HCT116 (cell line): ENCODE measurements at regions not wholly inside any gene's neighbourhood (a gene's known extent, or its start where the extent isn't known, plus 50 kb on each side); places are given as distances from the start of the nearest gene placed in this dataset.

Experiments
- ATAC-seq: fragments of 200-7000 bp; cut with Tn5 transposase; 2 replicates; pipeline ENCODE4 v1.9.1; 2020; ENCODE audit warnings: mild to moderate bottlenecking, moderate library complexity
- BruUV-seq: library from RNA; stranded (reverse); fragments of 400-500 nt; replicated peaks from 2 replicates; lab custom pipeline; 2021; lab: Mats Ljungman, UMichigan
- CTCF ChIA-PET: fragments of 300-600 bp; sonication (Branson Sonifier 250); formaldehyde crosslinking; loops from one replicate; lab custom pipeline; 2021; ENCODE audit warnings: antibody characterized with exemption; lab: Charles Lee
- POLR2A ChIA-PET: fragments of 300-600, 350-600 bp; sonication (Branson Sonifier 250); formaldehyde crosslinking; loops from one replicate; lab custom pipeline; 2021; ENCODE audit warnings: antibody characterized with exemption; lab: Charles Lee
- RAD21 ChIA-PET, 2 experiments: fragments of 300-600 bp; sonication (Branson Sonifier 250); formaldehyde crosslinking; loops; one replicate each; lab custom pipeline; 2023; ENCODE audit warnings: low total read pairs in 2 of 2; ENCODE audit not compliant: uncharacterized antibody in 2 of 2, unreplicated experiment in 2 of 2, low non-redundant PET in 1 of 2; lab: Charles Lee
- DNase-seq: peaks from one replicate; pipeline ENCODE4 v3.0.0-alpha.2; 2010; ENCODE audit warnings: low read depth, low spot score
- H2AFZ ChIP-seq: fragments of 200-600 bp; shearing (Covaris generic), sonication (generic); 2 replicates; pipeline ENCODE4 v1.6.1; 2017; ENCODE audit warnings: low read depth, mixed run types, mixed read lengths, antibody characterized with exemption, low read length; ENCODE audit not compliant: poor library complexity, severe bottlenecking
- H3K27ac ChIP-seq: 2 replicates; pipeline ENCODE4 v1.5.1; 2012; ENCODE audit warnings: low read depth, low read length
- H3K27me3 ChIP-seq: fragments of 200-600 bp; sonication (generic); 2 replicates; pipeline ENCODE4 v1.6.1; 2016; ENCODE audit warnings: mixed run types, low read length, mixed read lengths; ENCODE audit not compliant: insufficient read depth
- H3K36me3 ChIP-seq, 2 experiments: fragments of 200-500 bp in 1 of 2; fragments of 200-600 bp in 1 of 2; sonication (Bioruptor generic) in 1 of 2; sonication (generic) in 1 of 2; 2 replicates each; pipeline versions ENCODE4 v1.5.1 to v1.6.1; 2014 to 2016; ENCODE audit warnings: low read length in 2 of 2, inconsistent platforms in 1 of 2, mixed read lengths in 1 of 2, mixed run types in 1 of 2; ENCODE audit not compliant: insufficient read depth in 2 of 2, control insufficient read depth in 1 of 2
- H3K4me1 ChIP-seq, 2 experiments: fragments of 200-600 bp in 1 of 2; sonication (generic) in 1 of 2; 2 replicates each; pipeline versions ENCODE4 v1.5.1 to v1.6.1; 2012 to 2017; ENCODE audit warnings: low read length in 2 of 2, inconsistent platforms in 1 of 2, mild to moderate bottlenecking in 1 of 2, mixed read lengths in 1 of 2, mixed run types in 1 of 2, moderate library complexity in 1 of 2; ENCODE audit not compliant: insufficient read depth in 2 of 2, control insufficient read depth in 1 of 2
- H3K4me2 ChIP-seq: fragments of 200-600 bp; sonication (generic); 2 replicates; pipeline ENCODE4 v1.6.1; 2017; ENCODE audit warnings: mixed run types, low read length, mixed read lengths
- H3K4me3 ChIP-seq, 2 experiments: fragments of 200-600 bp in 1 of 2; sonication (generic) in 1 of 2; replicated peaks in 1 of 2; 2 replicates each; pipeline ENCODE4 v1.5.1; 2011 to 2016; ENCODE audit warnings: low read length in 2 of 2, control low read depth in 1 of 2, low read depth in 1 of 2, mild to moderate bottlenecking in 1 of 2, mixed read lengths in 1 of 2, mixed run types in 1 of 2
- H3K79me2 ChIP-seq: fragments of 200-600 bp; sonication (generic); 2 replicates; pipeline ENCODE4 v1.6.1; 2017; ENCODE audit warnings: mild to moderate bottlenecking, mixed run types, low read length, moderate library complexity, mixed read lengths; ENCODE audit not compliant: insufficient read depth
- H3K9ac ChIP-seq: fragments of 200-600 bp; sonication (generic); 2 replicates; pipeline ENCODE4 v1.6.1; 2016; ENCODE audit warnings: low read length, mixed read lengths
- H3K9me2 ChIP-seq: fragments of 200-600 bp; sonication (generic), shearing (Covaris generic); 2 replicates; pipeline ENCODE4 v1.6.1; 2017; ENCODE audit warnings: mixed run types, mild to moderate bottlenecking, moderate library complexity; ENCODE audit not compliant: insufficient read depth
- H3K9me3 ChIP-seq, 2 experiments: fragments of 200-500 bp in 1 of 2; fragments of 200-600 bp in 1 of 2; sonication (Bioruptor generic) in 1 of 2; sonication (generic) in 1 of 2; 2 replicates each; pipeline ENCODE4 v1.6.1; 2014 to 2017; ENCODE audit warnings: low read length in 2 of 2, mixed read lengths in 2 of 2, inconsistent platforms in 1 of 2, low read depth in 1 of 2, mild to moderate bottlenecking in 1 of 2, mixed run types in 1 of 2, moderate library complexity in 1 of 2; ENCODE audit not compliant: control insufficient read depth in 1 of 2, insufficient read depth in 1 of 2
- H4K20me1 ChIP-seq: fragments of 200-600 bp; sonication (generic), shearing (Covaris generic); 2 replicates; pipeline ENCODE4 v1.6.1; 2017; ENCODE audit warnings: mixed run types, mild to moderate bottlenecking, moderate library complexity; ENCODE audit not compliant: insufficient read depth
- CBX3 ChIP-seq: IDR thresholded peaks from 2 replicates; pipeline ENCODE4 v1.6.1; 2012; ENCODE audit warnings: low read depth
- CEBPB ChIP-seq: IDR thresholded peaks from 2 replicates; pipeline ENCODE4 v1.6.1; 2012; ENCODE audit warnings: low read depth
- CTCF ChIP-seq, 3 experiments: fragments of 200-600 bp in 1 of 3; sonication (generic) in 1 of 3; IDR thresholded peaks in 2 of 3; conservative IDR thresholded peaks in 1 of 3; 2 replicates each; pipeline ENCODE4 v1.5.1; 2012 to 2017; ENCODE audit warnings: low read depth in 2 of 3, low read length in 2 of 3, antibody characterized with exemption in 1 of 3, borderline replicate concordance in 1 of 3, control low read depth in 1 of 3, mild to moderate bottlenecking in 1 of 3, mixed read lengths in 1 of 3, mixed run types in 1 of 3, moderate library complexity in 1 of 3; ENCODE audit not compliant: insufficient read depth in 1 of 3
- EZH2 ChIP-seq: fragments of 200-600 bp; sonication (generic); IDR thresholded peaks from 2 replicates; pipeline ENCODE4 v1.6.1; 2017; ENCODE audit warnings: antibody characterized with exemption, mixed run types
- EZH2phosphoT487 ChIP-seq: fragments of 200-600 bp; IDR thresholded peaks from 2 replicates; pipeline ENCODE4 v1.6.1; 2018; ENCODE audit warnings: antibody characterized with exemption, borderline replicate concordance
- FOSL1 ChIP-seq: IDR thresholded peaks from 2 replicates; pipeline ENCODE4 v1.6.1; 2012; ENCODE audit warnings: low read depth
- JUND ChIP-seq: IDR thresholded peaks from 2 replicates; pipeline ENCODE4 v1.6.1; 2012
- MAX ChIP-seq: IDR thresholded peaks from 2 replicates; pipeline ENCODE4 v1.6.1; 2012
- POLR2A ChIP-seq: IDR thresholded peaks from 2 replicates; pipeline ENCODE4 v1.7.0; 2011; ENCODE audit warnings: borderline replicate concordance; ENCODE audit not compliant: insufficient read depth, insufficient read length; ENCODE audit errors: extremely low read depth
- POLR2AphosphoS5 ChIP-seq: IDR thresholded peaks from 2 replicates; pipeline ENCODE4 v1.6.1; 2011; ENCODE audit warnings: mild to moderate bottlenecking, low read depth, low read length, moderate library complexity
- SIN3A ChIP-seq: IDR thresholded peaks from 2 replicates; pipeline ENCODE4 v1.6.1; 2012; ENCODE audit warnings: low read depth
- SP1 ChIP-seq: IDR thresholded peaks from 2 replicates; pipeline ENCODE4 v1.6.1; 2012; ENCODE audit warnings: low read depth
- SRF ChIP-seq: IDR thresholded peaks from 2 replicates; pipeline ENCODE4 v1.6.1; 2012; ENCODE audit warnings: low read depth
- TCF7L2 ChIP-seq: IDR thresholded peaks from 2 replicates; pipeline ENCODE4 v1.7.0; 2011; ENCODE audit warnings: borderline replicate concordance, inconsistent platforms; ENCODE audit not compliant: insufficient read depth, insufficient read length; ENCODE audit errors: extremely low read depth
- YY1 ChIP-seq: IDR thresholded peaks from 2 replicates; pipeline ENCODE4 v1.6.1; 2011; ENCODE audit warnings: low read length, low read depth, moderate library complexity, mild to moderate bottlenecking; ENCODE audit not compliant: insufficient replicate concordance; ENCODE audit errors: extremely low read depth
- ZBTB33 ChIP-seq: IDR thresholded peaks from 2 replicates; pipeline ENCODE4 v1.6.1; 2011; ENCODE audit warnings: mild to moderate bottlenecking, low read length, moderate library complexity; ENCODE audit not compliant: insufficient replicate concordance; ENCODE audit errors: extremely low read depth
- ZNF274 ChIP-seq: fragments of 200-500 bp; sonication (Bioruptor generic); IDR thresholded peaks from 2 replicates; pipeline ENCODE4 v1.6.1; 2014; ENCODE audit warnings: mild to moderate bottlenecking, low read depth, low read length, inconsistent platforms
- intact Hi-C: fragments of 100-400 bp; cut with micrococcal nuclease; formaldehyde crosslinking; loops from 2 replicates; pipeline ENCODE4 v1.10.0; 2022
- TF ChIP-seq, protein P1 (sequence below): IDR thresholded peaks from 2 replicates; pipeline ENCODE4 v1.6.1; 2012

DNA sequence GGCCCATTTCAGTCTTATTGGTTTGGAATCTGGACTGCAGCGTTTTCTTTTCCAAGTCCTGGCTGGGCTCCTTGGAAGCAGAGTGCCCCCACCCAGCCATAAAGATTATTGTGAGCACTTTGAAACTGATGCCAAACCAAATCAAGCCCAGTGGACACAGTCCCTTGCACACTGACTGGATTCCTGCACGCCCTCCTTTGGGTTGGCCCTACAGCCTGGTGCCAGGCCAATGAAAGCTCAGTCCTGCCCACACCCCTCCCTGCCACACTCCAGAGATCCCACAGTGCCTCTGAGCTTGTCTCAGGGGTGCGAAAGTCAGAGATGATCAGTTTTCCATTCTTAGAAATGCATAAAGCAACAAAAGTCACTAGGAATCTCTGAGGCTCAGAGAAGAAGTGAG, 181.9 kb downstream of the CETN3 start (continued):
- TF ChIP-seq ZBTB33 (no peak), EZH2phosphoT487 (no peak)

GRCh38 chr5:90226433-90227099, 183.0 kb downstream of the CETN3 start:
- no peaks in the 10 kb centered on the region for H3K9me2 ChIP-seq
- no peaks in the 10 kb centered on the region for H3K79me2 ChIP-seq
- DNase-seq, result no peak

More at GRCh38 chr5:90226433-90227099, 183.0 kb downstream of the CETN3 start:
- Histone ChIP-seq H3K9me3 (no peaks in the 10 kb centered on the region), H3K4me3 (no peak overlapping the region), H3K27ac (no peak overlapping the region), H3K4me2 (no peak overlapping the region), H2AFZ (no peak overlapping the region), H4K20me1 (no peaks in the 10 kb centered on the region), H3K36me3 (no peaks in the 10 kb centered on the region), H3K9ac (no peak overlapping the region), H3K27me3 (no peaks in the 10 kb centered on the region), H3K4me1 (peaks cover 0 to 8% of the 10 kb centered on the region in 2 experiments; a peak in 2 of 4 replicates)
- POLR2A ChIA-PET, result no interaction called here
- CTCF ChIA-PET, result no interaction called here
- intact Hi-C loops, result no loop called here
- no peak for TF ChIP-seq MAX
- no peak for TF ChIP-seq SP1
- TF ChIP-seq CTCF (IDR thresholded peaks at IDR 0.05 in 2 of 3, conservative IDR thresholded peaks at IDR 0.05 in 1 of 3; ENCODE audit: borderline replicate concordance in 1 of 3, insufficient read depth in 1 of 3, low read depth in 2 of 3, low read length in 2 of 3), result no peak
- TF ChIP-seq ZBTB33, result no peak
- TF ChIP-seq CBX3, result no peak
- TF ChIP-seq, protein P1, sequence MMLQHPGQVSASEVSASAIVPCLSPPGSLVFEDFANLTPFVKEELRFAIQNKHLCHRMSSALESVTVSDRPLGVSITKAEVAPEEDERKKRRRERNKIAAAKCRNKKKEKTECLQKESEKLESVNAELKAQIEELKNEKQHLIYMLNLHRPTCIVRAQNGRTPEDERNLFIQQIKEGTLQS, result no peak
- no peak for TF ChIP-seq ZNF274
- TF ChIP-seq SRF, result no peak
- no peak for TF ChIP-seq FOSL1
- no peak for TF ChIP-seq SIN3A
- TF ChIP-seq YY1, result no peak
- no peak for TF ChIP-seq POLR2AphosphoS5
- TF ChIP-seq TCF7L2, result no peak
- TF ChIP-seq JUND, result no peak
- no peak for TF ChIP-seq EZH2
- no peak for TF ChIP-seq EZH2phosphoT487
- TF ChIP-seq POLR2A, result no peak
- no peak for TF ChIP-seq CEBPB
- no peak for ATAC-seq
- BruUV-seq, result no TSS peak
- RAD21 ChIA-PET, result no interaction called here
